K562 (cell line): ENCODE measurements at regions not wholly inside any gene's neighbourhood (a gene's known extent, or its start where the extent isn't known, plus 50 kb on each side); places are given as distances from the start of the nearest gene placed in this dataset.

ENCODE experiments used
- ARNT ChIP-seq, 2 experiments: fragments of 450-650 bp; IDR thresholded peaks; 2 replicates each; pipeline ENCODE4 v1.6.1; 2016; ENCODE audit warnings: mild to moderate bottlenecking in 1 of 2
- CCAR2 ChIP-seq: fragments of 200-400 bp; formaldehyde crosslinking; IDR thresholded peaks from 2 replicates; pipeline ENCODE4 v1.6.1; 2017; ENCODE audit warnings: mild to moderate bottlenecking, low read depth, low read length
- FOXK2 ChIP-seq, 2 experiments: fragments of 450-650 bp; IDR thresholded peaks in 1 of 2; conservative IDR thresholded peaks in 1 of 2; 2 replicates each; pipeline ENCODE4 v1.6.1; 2016; ENCODE audit warnings: low read depth in 2 of 2, mild to moderate bottlenecking in 1 of 2
- GTF2B ChIP-seq: IDR thresholded peaks from 2 replicates; pipeline ENCODE4 v1.6.1; 2011; ENCODE audit not compliant: insufficient read length; ENCODE audit errors: extremely low read depth
- KAT8 ChIP-seq: fragments of 450-650 bp; IDR thresholded peaks from 2 replicates; pipeline ENCODE4 v1.6.1; 2016; ENCODE audit warnings: low read depth, mild to moderate bottlenecking
- KLF10 ChIP-seq: fragments of 250-450 bp; sonication (Bioruptor Pico); IDR thresholded peaks from 2 replicates; pipeline ENCODE4 v1.6.1; 2021; ENCODE audit warnings: matching md5 sums
- MTA3 ChIP-seq: fragments of 450-650 bp; formaldehyde crosslinking; IDR thresholded peaks from 2 replicates; pipeline ENCODE4 v1.6.1; 2017; ENCODE audit warnings: mild to moderate bottlenecking, borderline replicate concordance
- RFX5 ChIP-seq: IDR thresholded peaks from 2 replicates; pipeline ENCODE4 v1.6.1; 2011; ENCODE audit warnings: low read depth, mild to moderate bottlenecking, improper control_type of control experiment, low read length
- ZNF239 ChIP-seq: fragments of 250-450 bp; sonication (Bioruptor Pico); IDR thresholded peaks from 2 replicates; pipeline ENCODE4 v1.4.0; 2020; ENCODE audit warnings: mild to moderate bottlenecking
- ZNF274 ChIP-seq: IDR thresholded peaks from 2 replicates; pipeline ENCODE4 v1.6.1; 2011; ENCODE audit warnings: low read depth, mild to moderate bottlenecking, low read length, moderate library complexity, borderline replicate concordance
- ZNF785 ChIP-seq: fragments of 250-450 bp; sonication (Bioruptor Pico); IDR thresholded peaks from 2 replicates; pipeline ENCODE4 v1.4.0; 2020; ENCODE audit warnings: mild to moderate bottlenecking
- TF ChIP-seq, protein P1 (sequence below), 3 experiments: IDR thresholded peaks in 2 of 3; conservative IDR thresholded peaks in 1 of 3; 2 replicates each; pipeline ENCODE4 v1.5.1; 2011 to 2012; ENCODE audit warnings: low read length in 3 of 3, mild to moderate bottlenecking in 3 of 3, control low read depth in 2 of 3, improper control_type of control experiment in 1 of 3, inconsistent platforms in 1 of 3, low read depth in 1 of 3, mixed read lengths in 1 of 3, moderate library complexity in 1 of 3; ENCODE audit not compliant: insufficient read depth in 2 of 3
- TF ChIP-seq, protein P2 (sequence below): fragments of 450-650 bp; IDR thresholded peaks from 2 replicates; pipeline ENCODE4 v1.6.1; 2018; ENCODE audit warnings: mild to moderate bottlenecking, low read depth; ENCODE audit not compliant: partially characterized antibody

DNA sequence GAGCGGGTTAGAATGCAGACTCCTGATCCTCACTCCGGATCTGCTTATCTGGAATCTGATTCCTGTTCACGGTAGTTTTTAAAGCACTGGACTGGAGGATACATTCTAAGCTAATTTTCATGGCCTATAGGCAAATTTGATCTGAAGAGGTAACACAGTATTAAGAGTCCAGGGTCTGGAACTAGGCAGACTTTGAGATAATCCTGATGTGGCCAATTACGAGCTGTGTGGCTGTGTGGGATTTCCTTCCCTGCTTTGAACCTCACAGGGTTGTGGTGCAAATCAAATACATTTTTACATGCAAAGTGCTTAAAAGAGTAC is 285.2 kb downstream of the MIAT start:
- TF ChIP-seq CCAR2 (no peak), ARNT (IDR thresholded peaks at IDR 0.05) (no peak), ZNF274 (no peak), FOXK2 (conservative IDR thresholded peaks at IDR 0.05 in 1 of 2, IDR thresholded peaks at IDR 0.05 in 1 of 2; ENCODE audit: low read depth in 2 of 2) (no peak), GTF2B (no peak), RFX5 (no peak), ZNF239 (CRISPR knock-in tag) (no peak), ZNF785 (CRISPR knock-in tag) (no peak), MTA3 (no peak), KLF10 (no peak), KAT8 (no peak)
- TF ChIP-seq, protein P1, sequence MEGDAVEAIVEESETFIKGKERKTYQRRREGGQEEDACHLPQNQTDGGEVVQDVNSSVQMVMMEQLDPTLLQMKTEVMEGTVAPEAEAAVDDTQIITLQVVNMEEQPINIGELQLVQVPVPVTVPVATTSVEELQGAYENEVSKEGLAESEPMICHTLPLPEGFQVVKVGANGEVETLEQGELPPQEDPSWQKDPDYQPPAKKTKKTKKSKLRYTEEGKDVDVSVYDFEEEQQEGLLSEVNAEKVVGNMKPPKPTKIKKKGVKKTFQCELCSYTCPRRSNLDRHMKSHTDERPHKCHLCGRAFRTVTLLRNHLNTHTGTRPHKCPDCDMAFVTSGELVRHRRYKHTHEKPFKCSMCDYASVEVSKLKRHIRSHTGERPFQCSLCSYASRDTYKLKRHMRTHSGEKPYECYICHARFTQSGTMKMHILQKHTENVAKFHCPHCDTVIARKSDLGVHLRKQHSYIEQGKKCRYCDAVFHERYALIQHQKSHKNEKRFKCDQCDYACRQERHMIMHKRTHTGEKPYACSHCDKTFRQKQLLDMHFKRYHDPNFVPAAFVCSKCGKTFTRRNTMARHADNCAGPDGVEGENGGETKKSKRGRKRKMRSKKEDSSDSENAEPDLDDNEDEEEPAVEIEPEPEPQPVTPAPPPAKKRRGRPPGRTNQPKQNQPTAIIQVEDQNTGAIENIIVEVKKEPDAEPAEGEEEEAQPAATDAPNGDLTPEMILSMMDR (IDR thresholded peaks at IDR 0.05 in 2 of 3, conservative IDR thresholded peaks at IDR 0.05 in 1 of 3; ENCODE audit: insufficient read depth in 2 of 3, low read depth in 1 of 3, low read length in 3 of 3), result no peak
- TF ChIP-seq, protein P2, sequence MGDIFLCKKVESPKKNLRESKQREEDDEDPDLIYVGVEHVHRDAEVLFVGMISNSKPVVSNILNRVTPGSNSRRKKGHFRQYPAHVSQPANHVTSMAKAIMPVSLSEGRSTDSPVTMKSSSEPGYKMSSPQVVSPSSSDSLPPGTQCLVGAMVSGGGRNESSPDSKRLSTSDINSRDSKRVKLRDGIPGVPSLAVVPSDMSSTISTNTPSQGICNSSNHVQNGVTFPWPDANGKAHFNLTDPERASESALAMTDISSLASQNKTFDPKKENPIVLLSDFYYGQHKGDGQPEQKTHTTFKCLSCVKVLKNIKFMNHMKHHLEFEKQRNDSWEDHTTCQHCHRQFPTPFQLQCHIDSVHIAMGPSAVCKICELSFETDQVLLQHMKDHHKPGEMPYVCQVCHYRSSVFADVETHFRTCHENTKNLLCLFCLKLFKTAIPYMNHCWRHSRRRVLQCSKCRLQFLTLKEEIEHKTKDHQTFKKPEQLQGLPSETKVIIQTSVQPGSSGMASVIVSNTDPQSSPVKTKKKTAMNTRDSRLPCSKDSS, result no peak
